AG08395 (cell line): ENCODE measurements at regions not wholly inside any gene's neighbourhood (a gene's known extent, or its start where the extent isn't known, plus 50 kb on each side); places are given as distances from the start of the nearest gene placed in this dataset.
"Not testable (repeated sequence)": the region's sequence is repeated elsewhere in the genome, so short reads cannot be mapped to it uniquely, and the experiment has no call there.

Experiments used
- DNase-seq: peaks from one replicate; pipeline ENCODE4 v3.0.0; 2012; ENCODE audit warnings: mixed read lengths, low spot score

DNA sequence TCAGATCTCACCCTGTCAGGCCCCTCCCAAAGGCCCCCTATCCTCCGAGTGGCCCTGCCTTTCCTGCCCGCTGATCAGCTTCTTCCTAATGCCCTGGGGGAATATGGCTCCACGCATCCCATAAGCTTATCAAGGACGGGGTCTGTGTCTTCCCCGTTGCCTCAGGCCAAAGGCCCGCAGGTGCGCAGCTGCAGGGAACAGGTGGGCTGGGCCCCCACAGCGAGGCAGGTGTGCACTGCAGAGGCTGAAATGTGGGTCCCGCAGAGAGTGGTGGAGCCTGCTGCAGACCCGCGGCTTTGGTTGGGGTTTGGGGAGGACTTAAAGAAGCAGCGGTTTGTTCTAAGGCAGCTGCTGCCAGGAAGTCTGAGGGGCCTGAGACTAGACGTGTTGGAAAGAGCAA, 220.8 kb upstream of the TCERG1L start:
- DNase-seq: no peak

DNA sequence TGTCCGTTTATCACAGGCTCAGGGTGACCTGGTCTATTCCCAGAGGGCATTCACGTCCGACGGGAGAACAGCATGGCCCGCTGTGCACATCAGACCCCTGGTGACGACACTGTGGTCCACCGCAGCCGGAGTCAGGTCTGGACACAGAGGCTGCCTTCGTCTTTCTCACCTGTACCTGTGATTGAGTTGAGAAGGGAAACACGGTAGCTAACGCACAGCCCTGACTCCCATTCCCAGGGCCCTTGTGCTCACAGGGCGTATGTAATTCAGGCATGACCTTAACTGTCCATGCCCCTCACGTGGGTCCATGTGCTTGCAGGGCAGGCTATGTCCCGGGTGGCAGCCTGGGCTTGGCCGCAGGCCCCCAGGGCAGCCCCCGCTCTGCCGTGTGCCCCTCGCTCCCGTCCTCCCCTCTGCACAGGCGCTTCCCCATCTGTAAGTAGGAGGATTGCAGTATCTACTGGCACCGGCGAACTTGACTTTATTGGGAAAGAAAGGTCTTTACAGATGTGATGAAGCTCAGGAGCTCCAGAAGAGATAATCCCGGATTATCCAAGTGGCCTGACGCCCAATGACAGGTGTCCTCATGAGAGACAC, 221.3 kb upstream of the TCERG1L start:
- DNase-seq: no peak

DNA sequence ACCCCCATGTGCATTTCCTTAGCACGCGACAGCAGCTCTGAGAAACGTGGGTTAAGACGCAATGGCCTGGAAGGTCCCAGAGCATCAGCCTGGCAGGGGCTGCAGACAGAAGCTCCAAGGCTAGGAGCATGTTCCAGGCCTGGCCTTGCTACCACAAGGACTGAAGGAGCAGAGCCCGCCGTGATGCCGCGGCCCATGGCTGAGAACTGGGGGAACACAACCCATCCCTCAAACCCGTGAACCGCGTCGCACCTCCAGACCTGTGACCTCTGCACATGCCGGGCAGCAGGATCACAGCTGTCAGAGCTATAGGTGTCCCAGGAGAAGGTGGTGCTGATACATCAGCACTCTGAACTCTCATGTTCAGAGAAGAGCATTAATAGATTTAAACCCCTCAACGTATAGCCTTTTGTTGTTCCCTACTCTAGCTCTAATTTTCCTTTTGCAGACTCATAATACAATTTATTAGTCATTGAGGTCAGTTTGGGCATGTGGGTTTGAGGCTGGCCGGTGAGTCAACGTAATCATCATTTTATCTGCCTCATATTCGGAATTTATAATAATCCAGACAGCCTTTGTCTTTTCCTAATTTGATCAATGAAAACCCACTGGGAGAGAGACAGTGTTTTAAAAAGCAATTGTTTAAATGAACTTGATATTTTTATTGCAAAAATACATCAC, 222.5 kb upstream of the TCERG1L start:
- no peak for DNase-seq

DNA sequence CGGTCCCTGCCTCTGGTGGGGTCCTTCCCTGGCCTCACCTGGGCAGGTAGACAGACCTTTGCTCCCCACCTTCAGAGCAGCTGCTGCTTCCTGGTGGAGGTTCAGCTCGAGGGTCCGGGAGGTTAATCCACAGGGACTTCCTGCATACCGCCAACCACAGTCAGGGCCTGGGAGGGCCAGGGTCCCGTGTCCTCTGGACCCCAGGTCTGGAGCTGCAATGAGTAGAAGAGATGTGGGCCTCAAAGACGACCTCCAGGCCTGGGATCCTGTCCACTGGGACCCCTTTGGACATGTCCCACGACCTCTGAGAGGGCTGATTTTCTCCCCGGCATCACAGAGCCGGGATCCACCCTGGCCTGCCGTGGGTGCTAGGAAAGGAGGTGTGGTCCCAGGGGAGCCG, 223.3 kb upstream of the TCERG1L start:
- DNase-seq: no peak

DNA sequence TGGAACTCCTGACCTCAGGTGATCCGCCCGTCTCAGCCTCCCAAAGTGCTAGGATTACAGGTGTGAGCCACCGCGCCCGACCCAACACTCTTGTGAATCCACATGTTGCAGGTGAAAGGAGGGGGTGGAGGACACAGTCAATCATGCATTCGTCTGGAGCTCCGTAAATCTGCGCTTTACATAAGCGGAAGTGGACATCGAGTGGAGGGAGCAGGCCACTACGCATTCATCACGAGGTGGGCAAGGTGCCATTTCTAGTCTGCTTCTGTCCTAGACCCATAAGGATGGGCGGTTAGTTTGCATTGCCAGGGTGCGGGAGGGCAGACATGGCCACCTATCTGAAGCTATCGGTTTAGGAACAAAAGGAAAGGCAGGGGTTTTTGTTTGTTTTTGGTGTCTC, 225.2 kb upstream of the TCERG1L start:
- DNase-seq: no peak

DNA sequence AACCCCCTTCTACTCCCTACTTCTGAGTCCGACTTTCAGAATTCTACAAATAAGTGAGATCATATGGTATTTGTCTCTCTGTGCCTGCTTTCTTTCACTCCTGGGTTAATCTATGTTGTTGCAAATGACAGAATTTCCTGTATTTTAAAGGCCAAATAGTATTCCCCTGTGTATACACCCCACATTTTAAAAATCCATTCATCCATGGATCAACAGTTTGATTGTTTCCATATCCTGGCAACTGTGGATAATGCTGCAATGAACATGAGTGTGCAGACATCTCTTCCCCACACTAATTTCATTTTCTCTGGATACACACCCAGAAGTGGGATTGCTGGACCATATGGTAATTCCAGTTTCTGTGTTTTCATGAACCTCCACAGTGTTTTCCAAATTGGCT, 225.8 kb upstream of the TCERG1L start:
- no peak for DNase-seq

DNA sequence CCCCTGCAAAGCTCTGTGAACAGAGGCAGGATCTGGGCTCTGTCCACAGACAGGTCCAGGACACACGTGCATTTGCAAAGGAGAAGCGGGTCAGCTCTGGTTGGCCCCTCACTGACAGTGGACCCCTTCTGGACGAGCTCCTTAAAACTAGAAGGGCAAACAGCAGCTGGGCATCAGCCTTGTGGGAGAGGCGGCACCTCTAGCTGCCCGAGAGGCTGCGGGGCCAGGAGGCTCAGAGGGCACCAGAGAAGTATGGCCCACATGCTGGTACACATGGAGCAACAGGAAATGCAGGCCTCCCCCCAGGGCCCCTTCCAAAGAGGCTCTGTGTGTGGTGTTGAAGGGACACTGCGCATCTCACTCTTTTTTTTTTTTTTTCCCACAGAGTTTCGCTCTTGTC, 233.0 kb upstream of the TCERG1L start:
- DNase-seq: no peak

DNA sequence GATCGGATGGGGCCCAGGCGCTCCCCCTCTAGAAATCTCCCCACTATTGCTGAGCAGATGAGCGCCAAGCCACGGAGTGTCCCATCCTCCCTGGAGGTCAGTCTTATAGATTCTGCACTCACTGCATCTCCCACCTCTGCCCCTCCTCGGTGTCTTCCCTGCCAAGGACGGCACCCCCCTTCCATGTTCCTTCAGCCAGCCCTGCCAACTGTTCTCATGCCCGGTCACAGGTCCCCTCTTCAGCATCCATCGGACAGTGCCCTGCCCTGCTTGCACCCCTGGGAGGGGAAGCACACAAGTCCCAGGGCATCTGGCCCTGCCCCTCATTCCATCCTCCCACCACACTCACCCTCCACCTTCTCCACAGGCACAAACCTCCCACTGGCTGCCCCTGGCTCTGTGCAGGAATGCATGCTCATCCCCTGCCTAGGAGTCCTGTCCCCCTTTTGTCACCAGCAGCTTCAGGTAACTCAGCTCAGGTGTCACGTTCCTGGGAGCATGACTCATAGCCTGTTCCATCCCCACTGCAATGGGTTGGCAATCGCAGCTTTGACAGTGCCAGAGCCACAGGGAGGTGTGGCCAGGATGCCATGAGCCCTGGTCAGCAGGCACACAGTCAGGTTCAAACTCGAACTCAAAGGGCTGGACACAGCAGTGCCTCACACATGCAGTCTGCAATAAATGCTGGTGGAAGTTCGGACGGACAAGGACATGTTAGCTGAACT, 234.7 kb upstream of the TCERG1L start:
- no peak for DNase-seq

DNA sequence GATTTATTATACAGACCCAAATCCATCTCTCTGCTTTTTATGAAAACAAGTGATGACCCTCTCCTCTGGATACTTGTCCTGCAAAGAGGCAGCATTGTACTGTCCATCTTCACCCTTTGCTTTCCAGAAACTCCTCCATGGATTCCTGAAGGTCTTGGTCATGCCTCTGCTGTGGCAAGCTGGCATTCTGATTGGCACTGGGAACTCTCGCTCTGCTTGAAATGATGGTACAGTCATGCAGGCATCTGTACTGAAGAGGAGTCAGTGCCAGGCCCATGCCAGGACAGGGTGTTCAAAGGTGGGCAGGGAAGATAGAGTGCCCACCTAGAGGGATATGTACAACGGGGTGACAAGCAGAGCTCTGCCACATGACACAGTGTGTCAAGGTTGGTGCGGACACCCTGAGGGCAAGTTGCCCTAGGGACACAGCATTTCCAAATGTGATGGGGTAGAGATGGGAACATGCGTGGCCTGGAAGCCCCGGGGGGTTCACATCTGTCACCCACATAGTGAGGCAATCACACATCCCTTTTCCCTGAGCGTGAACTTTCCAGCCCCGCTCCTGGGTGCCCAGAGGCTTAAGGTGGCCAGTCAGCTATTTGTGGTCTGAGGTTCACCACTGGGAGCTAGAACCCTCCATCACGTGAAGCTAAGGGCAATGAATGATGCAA, 235.7 kb upstream of the TCERG1L start:
- no peak for DNase-seq

DNA sequence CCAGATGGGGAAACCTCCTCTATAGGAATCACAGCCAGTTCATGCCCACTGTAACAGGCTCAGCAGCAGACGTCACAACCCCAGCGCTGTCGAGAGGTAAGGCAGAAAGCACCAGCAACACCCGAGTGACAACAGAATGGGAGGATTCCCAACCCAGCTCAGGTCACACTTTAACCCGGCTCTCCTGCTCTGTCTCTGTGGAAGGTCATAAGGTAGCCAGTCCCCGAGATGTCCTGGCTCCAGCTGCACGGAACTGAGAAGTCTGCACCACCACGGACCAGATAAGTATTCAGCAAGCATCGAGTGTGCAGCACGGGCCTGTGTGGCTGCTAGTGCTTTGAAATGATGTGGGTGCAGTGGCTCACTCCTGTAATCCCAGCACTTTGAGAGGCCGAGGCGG, 236.7 kb upstream of the TCERG1L start:
- no peak for DNase-seq

DNA sequence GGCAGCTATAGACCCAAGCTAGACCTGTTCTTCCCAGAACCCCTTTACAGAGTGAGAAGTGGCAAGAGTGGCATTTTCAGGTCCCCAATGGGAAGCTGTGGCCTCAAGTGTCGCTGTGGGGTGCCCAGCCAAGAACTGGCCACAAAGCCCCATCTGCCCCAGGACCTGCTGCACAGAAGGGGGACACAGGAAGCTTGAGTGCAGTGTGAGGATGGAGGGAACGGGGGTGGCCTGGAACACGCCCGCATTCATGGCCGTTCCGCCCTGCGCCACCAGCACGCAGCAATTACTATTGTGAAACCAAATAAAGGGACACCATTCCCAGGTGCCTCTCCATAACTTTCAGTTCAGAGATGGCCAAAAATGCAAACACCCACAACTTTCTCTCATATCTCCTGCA, 237.6 kb upstream of the TCERG1L start:
- DNase-seq: no peak

DNA sequence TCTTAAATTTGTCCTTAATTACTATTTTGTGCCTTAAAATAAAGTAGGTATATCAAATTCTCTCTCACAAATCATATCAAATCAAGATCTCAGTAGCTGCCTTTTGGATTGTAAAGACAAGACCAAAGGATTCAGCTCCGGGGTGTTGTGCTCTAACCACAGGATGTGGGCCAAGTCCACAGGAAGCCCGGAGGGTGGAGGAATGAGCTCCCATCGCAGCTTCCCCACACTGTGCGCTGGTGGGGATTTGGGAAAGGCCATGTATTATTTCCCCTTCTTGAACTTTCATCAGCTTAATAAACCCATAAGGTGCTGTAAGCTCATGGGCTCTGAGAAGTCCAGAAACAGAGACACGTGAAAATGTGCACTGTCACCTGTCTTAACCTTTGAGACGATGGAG, 241.6 kb upstream of the TCERG1L start:
- DNase-seq: no peak

DNA sequence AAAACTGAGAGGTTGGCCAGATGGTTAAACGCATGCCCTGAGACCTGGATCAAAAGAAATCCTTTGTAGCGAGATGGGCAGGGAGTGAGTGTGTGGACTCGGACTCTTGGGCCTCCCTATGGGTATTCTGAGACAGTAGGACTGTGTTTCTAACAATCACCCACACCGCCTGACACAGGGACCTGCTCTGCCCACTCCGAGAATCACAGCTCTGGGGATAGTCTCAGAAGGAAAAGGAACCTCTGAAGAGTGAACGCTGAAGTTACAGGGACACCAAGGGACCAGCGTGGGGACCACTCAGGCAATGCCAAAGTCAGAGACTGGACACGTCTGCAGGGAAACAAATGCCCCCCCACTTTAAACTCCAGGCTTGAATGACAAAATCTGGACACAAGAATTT, 242.1 kb upstream of the TCERG1L start:
- no peak for DNase-seq

DNA sequence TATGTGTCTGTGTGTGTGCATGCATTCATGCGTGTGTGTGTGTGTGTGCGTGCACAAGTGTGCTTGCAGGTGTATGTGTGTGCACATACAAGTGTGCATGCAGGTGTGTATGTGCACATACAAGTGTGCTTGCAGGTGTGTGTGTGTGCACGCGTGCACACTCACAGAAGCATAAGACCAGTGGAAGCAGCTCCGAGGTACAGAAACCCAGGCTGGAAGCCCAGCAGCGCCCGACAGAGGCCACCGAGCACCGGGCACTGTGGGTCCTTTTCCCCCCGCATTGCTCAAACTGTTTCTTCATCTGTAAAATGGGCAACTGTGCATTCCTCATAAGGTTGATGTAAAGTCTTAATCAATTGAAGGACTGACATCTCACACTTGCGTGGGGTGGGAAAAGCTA, 243.3 kb upstream of the TCERG1L start:
- no peak for DNase-seq

DNA sequence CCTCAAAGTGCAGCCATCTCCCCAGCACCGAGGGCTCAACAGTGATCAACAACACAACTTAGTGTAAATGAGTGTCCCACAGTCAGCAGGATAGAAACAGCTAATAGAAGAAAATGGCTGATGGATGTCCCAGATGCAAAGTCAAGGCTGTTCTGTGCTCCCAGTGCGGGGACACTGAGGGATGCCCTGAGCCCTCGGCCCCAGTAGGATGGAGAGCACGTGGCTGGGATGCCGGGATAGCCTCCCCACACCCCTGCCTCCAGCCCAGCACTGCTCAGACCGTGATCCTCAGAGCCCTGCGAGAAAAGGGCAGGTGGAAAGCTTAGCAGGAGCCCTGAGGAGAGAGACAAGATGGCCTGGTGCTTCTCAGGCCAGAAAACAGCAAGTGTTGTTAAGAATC, 243.9 kb upstream of the TCERG1L start:
- no peak for DNase-seq

DNA sequence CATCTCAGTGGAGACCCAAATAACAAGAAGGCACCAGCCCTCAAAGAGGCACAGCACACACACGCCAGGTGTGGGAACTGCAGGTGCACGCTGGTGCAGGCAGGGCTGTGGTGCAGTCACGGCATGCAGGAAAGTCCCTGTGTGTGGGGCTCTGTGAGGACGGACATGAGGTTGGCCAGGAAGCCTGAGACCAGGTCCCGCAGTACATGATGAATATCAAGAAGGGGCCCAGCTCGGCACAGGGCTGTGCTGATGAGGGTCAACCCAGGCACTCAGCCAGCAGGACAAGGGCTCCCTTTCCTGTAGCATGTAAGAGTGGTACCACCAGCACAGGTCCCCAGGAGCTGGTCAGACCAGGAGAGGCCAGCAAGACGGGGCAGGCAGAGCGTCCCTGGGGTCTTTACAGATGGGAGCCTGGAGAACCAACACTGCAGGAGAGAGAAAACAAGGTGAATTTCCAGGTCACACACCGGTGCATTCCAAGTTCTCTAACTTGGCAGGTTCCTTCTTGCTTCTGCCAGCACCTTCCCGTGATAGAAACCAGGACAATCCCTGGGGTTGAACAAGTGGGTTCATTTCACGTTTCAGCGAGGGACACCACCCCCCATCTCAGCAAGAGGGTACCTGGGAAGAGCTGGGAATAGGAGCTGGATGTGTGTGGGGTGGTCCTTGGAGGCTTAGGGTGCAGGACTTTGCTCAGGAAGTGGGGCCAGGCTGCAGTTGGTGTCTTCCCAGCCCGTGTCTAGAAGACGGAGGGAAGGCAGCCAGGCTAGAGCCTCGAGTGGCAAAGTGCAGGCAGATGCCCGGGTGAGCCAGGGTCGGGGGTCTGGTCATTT, 244.8 kb upstream of the TCERG1L start:
- no peak for DNase-seq

DNA sequence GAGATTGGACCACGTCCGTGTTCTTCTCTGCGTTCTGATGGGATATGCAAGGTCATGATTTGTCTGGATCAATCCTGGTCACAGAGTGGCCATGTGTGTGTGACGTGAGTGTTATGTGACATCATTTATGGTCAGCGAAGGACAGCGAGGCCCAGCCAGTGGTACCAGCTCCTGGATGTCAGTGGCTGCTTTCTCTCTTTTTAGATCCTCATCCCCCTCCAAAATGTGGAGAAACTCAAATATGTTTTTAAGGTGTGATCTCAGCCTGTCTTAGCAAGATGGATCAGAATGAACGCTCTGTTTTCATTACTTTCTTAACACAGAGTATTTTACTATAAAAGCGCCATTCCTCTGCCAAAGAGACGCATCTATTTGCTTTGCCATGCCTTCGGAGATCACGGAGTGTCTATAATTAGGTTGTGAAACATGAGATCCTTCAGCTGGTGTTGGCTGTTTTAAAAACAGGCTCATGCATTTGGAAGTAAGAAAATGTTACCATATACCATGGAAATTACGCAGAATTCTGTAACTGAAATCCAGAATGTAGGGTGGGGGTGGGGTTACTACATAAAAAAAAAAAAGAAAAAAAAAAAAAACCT, 245.5 kb upstream of the TCERG1L start:
- no peak for DNase-seq

DNA sequence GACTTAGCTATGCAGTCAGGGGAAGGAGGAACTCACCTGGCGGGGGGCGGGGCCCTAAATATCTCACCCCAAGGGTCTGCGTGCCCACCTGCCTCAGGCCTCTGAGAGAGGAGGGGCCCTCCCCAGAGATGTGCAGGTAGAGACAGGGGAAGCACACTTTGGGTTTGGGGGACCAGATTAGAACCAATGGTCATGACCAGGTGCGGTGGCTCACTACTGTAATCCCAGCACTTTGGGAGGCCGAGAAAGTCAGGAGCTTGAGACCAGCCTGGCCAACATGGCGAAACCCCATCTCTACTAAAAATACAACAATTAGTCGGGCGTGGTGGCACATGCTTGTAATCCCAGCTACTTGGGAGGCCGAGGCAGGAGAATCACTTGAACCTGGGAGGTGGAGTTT, 246.4 kb upstream of the TCERG1L start:
- not testable (repeated sequence) for DNase-seq

DNA sequence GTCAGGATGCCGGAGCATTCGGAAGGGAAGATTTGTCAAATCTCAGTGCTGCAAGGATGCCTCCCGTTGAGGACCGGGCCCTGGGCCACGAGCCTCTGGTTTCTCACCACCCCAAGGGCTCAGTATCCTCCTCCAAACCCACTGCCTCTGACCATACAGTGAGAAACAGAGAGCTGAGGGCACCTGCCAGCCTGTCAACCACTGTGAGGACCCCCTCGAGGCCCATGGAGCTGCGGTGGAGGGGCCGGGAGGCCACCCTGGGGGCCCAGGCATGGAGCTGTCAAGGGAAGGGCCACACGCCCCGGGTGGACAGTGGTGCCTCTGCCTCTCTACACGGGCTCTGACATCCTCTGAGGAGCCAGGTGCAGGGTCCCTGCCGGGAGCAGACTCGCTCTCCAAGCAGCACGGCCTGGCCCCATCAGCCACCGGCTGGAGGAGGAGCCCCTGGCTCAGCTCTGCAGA, 248.0 kb upstream of the TCERG1L start:
- no peak for DNase-seq

DNA sequence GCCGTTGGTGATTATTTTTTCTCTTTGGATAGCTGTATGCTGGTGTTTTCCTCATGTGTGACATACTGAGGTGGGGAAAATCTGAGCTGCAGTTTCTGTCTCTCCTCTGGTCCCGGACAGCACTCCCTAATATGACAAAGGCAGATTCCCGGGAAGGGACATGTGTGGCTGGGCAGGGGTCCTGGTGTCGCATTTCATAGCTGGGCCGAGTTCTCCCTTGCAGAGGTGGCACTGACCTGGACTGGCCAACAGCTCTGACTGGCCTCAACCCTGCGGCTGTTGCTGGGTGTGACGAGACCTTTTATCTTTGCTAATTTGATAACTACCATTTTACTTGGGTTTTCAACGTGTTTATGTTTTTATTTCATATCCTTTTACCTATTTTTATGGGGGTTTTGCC, 248.6 kb upstream of the TCERG1L start:
- DNase-seq: no peak

DNA sequence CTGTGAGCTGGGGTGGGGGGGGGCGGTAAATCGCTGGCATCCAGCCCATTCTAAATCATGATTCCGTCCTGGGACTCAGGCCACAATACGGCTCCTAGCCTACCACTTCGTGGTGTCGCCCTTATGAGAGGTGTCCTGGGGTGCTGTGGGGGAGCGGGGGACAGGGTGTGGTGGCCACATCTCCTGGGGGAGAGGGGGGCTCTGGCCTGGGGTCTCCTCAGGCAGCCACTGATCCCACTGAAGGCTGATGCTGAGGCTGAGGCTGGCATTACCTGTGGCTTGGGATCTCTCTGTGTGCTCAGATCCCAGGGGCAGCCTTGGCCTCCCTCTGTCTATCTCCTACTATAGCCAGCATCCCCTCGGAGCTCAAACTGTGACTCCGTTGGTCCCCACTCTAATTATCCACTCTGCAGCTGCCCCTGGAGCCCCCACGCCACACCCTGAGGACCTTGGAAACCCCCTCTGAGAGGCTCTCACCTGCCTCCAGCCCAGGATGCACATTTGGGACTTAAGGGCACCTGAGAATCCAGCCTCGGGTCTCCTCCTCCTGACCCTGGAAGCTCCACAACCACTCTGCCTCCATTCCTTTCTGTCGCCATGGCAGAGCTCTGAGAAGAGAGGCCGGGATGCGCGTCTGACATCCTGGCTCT, 249.3 kb upstream of the TCERG1L start:
- no peak for DNase-seq
